CD14-positive monocyte (primary cell): ENCODE measurements at regions not wholly inside any gene's neighbourhood (a gene's known extent, or its start where the extent isn't known, plus 50 kb on each side); places are given as distances from the start of the nearest gene placed in this dataset.

Experiments used
- DNase-seq, 3 donors: peaks; one replicate each; pipeline ENCODE4 v3.0.0-alpha.2; 2011 to 2022
- H2AFZ ChIP-seq: 2 replicates; pipeline ENCODE4 v1.6.0; 2012; ENCODE audit warnings: mild to moderate bottlenecking, low read depth, low read length, inconsistent platforms; ENCODE audit not compliant: insufficient read depth, poor library complexity, severe bottlenecking
- H3K27ac ChIP-seq, 2 donors: 1 replicate in 1 of 2; 2 replicates in 1 of 2; pipeline ENCODE4 v1.5.1; 2012 to 2013; ENCODE audit warnings: low read length in 2 of 2, control low read depth in 1 of 2, inconsistent platforms in 1 of 2, low read depth in 1 of 2, mild to moderate bottlenecking in 1 of 2
- H3K27me3 ChIP-seq, 2 donors: one replicate each; pipeline versions ENCODE4 v1.6.0 to v1.6.1; 2011 to 2013; ENCODE audit warnings: low read length in 2 of 2; ENCODE audit not compliant: control insufficient read depth in 2 of 2, insufficient read depth in 2 of 2
- H3K36me3 ChIP-seq, 2 donors: replicated peaks in 1 of 2; 1 replicate in 1 of 2; 2 replicates in 1 of 2; pipeline versions ENCODE4 v1.5.1 to v1.6.1; 2012 to 2013; ENCODE audit warnings: low read length in 2 of 2, control low read depth in 1 of 2, inconsistent platforms in 1 of 2, mild to moderate bottlenecking in 1 of 2; ENCODE audit not compliant: insufficient read depth in 2 of 2, control insufficient read depth in 1 of 2
- H3K4me1 ChIP-seq, 2 donors: 1 replicate in 1 of 2; 2 replicates in 1 of 2; pipeline versions ENCODE4 v1.5.1 to v1.6.1; 2012 to 2013; ENCODE audit warnings: low read length in 2 of 2, control low read depth in 1 of 2, inconsistent platforms in 1 of 2, mild to moderate bottlenecking in 1 of 2, moderate library complexity in 1 of 2; ENCODE audit not compliant: insufficient read depth in 2 of 2, control insufficient read depth in 1 of 2
- H3K4me2 ChIP-seq: replicated peaks from 2 replicates; pipeline ENCODE3; 2012; ENCODE audit warnings: low read length, moderate library complexity, mild to moderate bottlenecking; ENCODE audit not compliant: poor library complexity, severe bottlenecking; ENCODE audit errors: extremely low read depth
- H3K4me3 ChIP-seq, 3 experiments: fragments of 200-600 bp in 1 of 3; sonication (generic) in 1 of 3; replicated peaks in 1 of 3; 1 replicate in 2 of 3; 2 replicates in 1 of 3; pipeline ENCODE4 v1.5.1; 2011 to 2013; ENCODE audit warnings: low read length in 3 of 3, mild to moderate bottlenecking in 3 of 3, control low read depth in 2 of 3, low read depth in 2 of 3, inconsistent platforms in 1 of 3, moderate library complexity in 1 of 3
- H3K79me2 ChIP-seq: 2 replicates; pipeline ENCODE4 v1.6.0; 2012; ENCODE audit warnings: mild to moderate bottlenecking, control low read depth, inconsistent platforms, low read length, moderate library complexity; ENCODE audit not compliant: insufficient read depth
- H3K9ac ChIP-seq: 2 replicates; pipeline ENCODE4 v1.6.0; 2017; ENCODE audit warnings: low read length, mild to moderate bottlenecking; ENCODE audit not compliant: insufficient read depth, poor library complexity, severe bottlenecking
- H3K9me3 ChIP-seq, 2 donors: replicated peaks in 1 of 2; 1 replicate in 1 of 2; 2 replicates in 1 of 2; pipeline versions ENCODE4 v1.5.1 to v1.6.1; 2012 to 2013; ENCODE audit warnings: low read length in 2 of 2, control low read depth in 1 of 2; ENCODE audit not compliant: control insufficient read depth in 1 of 2, insufficient read depth in 1 of 2
- H4K20me1 ChIP-seq: 2 replicates; pipeline ENCODE4 v1.6.0; 2012; ENCODE audit warnings: mild to moderate bottlenecking, low read length, control low read depth, moderate library complexity; ENCODE audit not compliant: insufficient read depth
- H3K27ac Mint-ChIP-seq, 7 donors: one replicate each; pipeline ENCODE4 v1.8.0; 2020; ENCODE audit warnings: mild to moderate bottlenecking in 7 of 7, mixed read lengths in 7 of 7, moderate library complexity in 6 of 7, inconsistent platforms in 2 of 7
- H3K27me3 Mint-ChIP-seq, 3 donors: one replicate each; pipeline ENCODE4 v1.8.0; 2021 to 2022; ENCODE audit warnings: low read depth in 3 of 3, mild to moderate bottlenecking in 3 of 3, mixed read lengths in 3 of 3, moderate library complexity in 3 of 3, inconsistent platforms in 1 of 3
- H3K36me3 Mint-ChIP-seq, 2 donors: one replicate each; pipeline ENCODE4 v1.8.0; 2020; ENCODE audit warnings: mixed read lengths in 2 of 2, inconsistent platforms in 1 of 2, mild to moderate bottlenecking in 1 of 2
- H3K4me1 Mint-ChIP-seq: one replicate; pipeline ENCODE4 v1.8.0; 2020; ENCODE audit warnings: mild to moderate bottlenecking, mixed read lengths
- H3K4me3 Mint-ChIP-seq, 2 donors: one replicate each; pipeline ENCODE4 v1.8.0; 2020; ENCODE audit warnings: mild to moderate bottlenecking in 2 of 2, mixed read lengths in 2 of 2, moderate library complexity in 1 of 2
- H3K9me3 Mint-ChIP-seq, 7 donors: one replicate each; pipeline ENCODE4 v1.8.0; 2020 to 2022; ENCODE audit warnings: mixed read lengths in 7 of 7, mild to moderate bottlenecking in 6 of 7, moderate library complexity in 6 of 7, inconsistent platforms in 2 of 7
- CTCF ChIP-seq: fragments of 200-600 bp; IDR thresholded peaks from one replicate; pipeline ENCODE4 v1.8.0; 2022; ENCODE audit warnings: antibody characterized with exemption, mild to moderate bottlenecking
- WGBS: methylation state at CpG from one replicate; pipeline ENCODE4 v1.1.5; 2013; ENCODE audit warnings: missing lambda C conversion rate; ENCODE audit not compliant: insufficient coverage; 5-methylcytosine and 5-hydroxymethylcytosine counted together
- intact Hi-C, 2 donors: fragments of 100-400 bp; cut with micrococcal nuclease; formaldehyde crosslinking; loops; one replicate each; pipeline versions ENCODE4 v1.15.0 to v1.15.1; 2023

- no peak overlapping the region for H3K9ac ChIP-seq
- Mint-ChIP-seq H3K9me3 (peaks cover 3 to 10% (median 6%) of the 10 kb centered on the region in 7 donors), H3K27ac (no peak overlapping the region), H3K36me3 (no peaks in the 10 kb centered on the region), H3K27me3 (peaks cover 0 to 1% (median 0%) of the 10 kb centered on the region in 3 donors), H3K4me3 (no peak overlapping the region), H3K4me1 (no peaks in the 10 kb centered on the region)
- no peak for TF ChIP-seq CTCF
- H3K27me3 ChIP-seq, result no peaks in the 10 kb centered on the region
- H3K4me3 ChIP-seq, result no peak overlapping the region
- H3K9me3 ChIP-seq, result peaks cover 0 to 4% of the 10 kb centered on the region in 2 donors
- no peak for DNase-seq
- no peaks in the 10 kb centered on the region for H4K20me1 ChIP-seq
- H2AFZ ChIP-seq, result no peak overlapping the region
- no peak overlapping the region for H3K27ac ChIP-seq
- no peaks in the 10 kb centered on the region for H3K36me3 ChIP-seq
- no peaks in the 10 kb centered on the region for H3K4me1 ChIP-seq
- intact Hi-C loops, result no loop called here
- H3K79me2 ChIP-seq, result no peaks in the 10 kb centered on the region
- H3K4me2 ChIP-seq, result no peak overlapping the region
- WGBS, result 17% methylated on average over 2 of the region's 5 CpGs
Measured at GRCh38 chr13:85091631-85092234, 707.5 kb downstream of the SLITRK6 start.

- H3K4me1 Mint-ChIP-seq, result no peaks in the 10 kb centered on the region
Measured at GRCh38 chr13:85089186-85089585, 710.0 kb downstream of the SLITRK6 start.

More at GRCh38 chr13:85089186-85089585, 710.0 kb downstream of the SLITRK6 start:
- no peaks in the 10 kb centered on the region for H3K36me3 Mint-ChIP-seq
- no peak overlapping the region for H3K27ac Mint-ChIP-seq
- H3K9me3 ChIP-seq, result peaks cover 0 to 4% of the 10 kb centered on the region in 2 donors
- no CpG with 5 or more reads among the region's 2 CpGs for WGBS
- peaks cover 0 to 1% (median 0%) of the 10 kb centered on the region in 3 donors for H3K27me3 Mint-ChIP-seq
- no peak overlapping the region for H2AFZ ChIP-seq
- TF ChIP-seq CTCF, result no peak
- no peaks in the 10 kb centered on the region for H4K20me1 ChIP-seq
- no peaks in the 10 kb centered on the region for H3K4me1 ChIP-seq
- H3K27me3 ChIP-seq, result no peaks in the 10 kb centered on the region
- intact Hi-C loops, result no loop called here
- no peak overlapping the region for H3K27ac ChIP-seq
- no peak overlapping the region for H3K4me2 ChIP-seq
- H3K4me3 Mint-ChIP-seq, result no peak overlapping the region
- H3K36me3 ChIP-seq, result no peaks in the 10 kb centered on the region
- peaks cover 5 to 13% (median 6%) of the 10 kb centered on the region in 7 donors for H3K9me3 Mint-ChIP-seq
- no peak overlapping the region for H3K4me3 ChIP-seq
- no peaks in the 10 kb centered on the region for H3K79me2 ChIP-seq
- DNase-seq, result no peak
- no peak overlapping the region for H3K9ac ChIP-seq
